ENCODE measurements at regions not wholly inside any gene's neighbourhood (a gene's known extent, or its start where the extent isn't known, plus 50 kb on each side); places are given as distances from the start of the nearest gene placed in this dataset.

DNA sequence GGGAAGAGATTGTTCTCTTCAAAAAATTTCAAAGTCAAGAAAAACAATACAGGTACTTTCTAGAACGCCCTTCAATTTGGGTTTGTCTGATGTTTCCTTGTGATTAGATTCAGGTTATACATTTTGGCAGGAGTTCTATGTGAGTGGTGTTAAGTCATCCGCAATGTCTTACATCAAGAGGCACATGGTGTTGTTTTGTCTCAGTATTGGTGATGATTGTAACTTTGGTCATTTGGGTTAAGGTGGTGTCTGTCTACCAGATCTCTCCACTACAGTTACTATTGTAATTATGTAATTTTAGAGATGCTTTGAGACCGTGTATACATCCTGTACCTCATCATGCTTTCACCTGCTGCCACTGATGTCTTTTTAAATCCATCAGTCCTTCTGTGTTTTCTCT, 60.3 kb downstream of the TET3 start:
- Histone ChIP-seq H3K4me2 (ENCODE audit: low read length) (no peak overlapping the region), H3K9me3 (ENCODE audit: insufficient read depth, low read length) (no peaks in the 10 kb centered on the region), H3K36me3 (replicated peaks; ENCODE audit: low read depth, low read length) (peaks cover 35% of the 10 kb centered on the region), H3K27me3 (ENCODE audit: low read depth, low read length) (no peaks in the 10 kb centered on the region), H3K79me2 (ENCODE audit: low read length) (peaks cover 100% of the 10 kb centered on the region), H3K27ac (ENCODE audit: low read length) (no peak overlapping the region), H4K20me1 (ENCODE audit: insufficient read depth, low read length) (peaks cover 100% of the 10 kb centered on the region), H3K4me3 (ENCODE audit: low read length) (no peak overlapping the region), H3K4me1 (ENCODE audit: low read length) (peaks cover 22% of the 10 kb centered on the region), H3K9ac (ENCODE audit: low read length) (no peak overlapping the region), H2AFZ (ENCODE audit: low read depth, low read length) (no peak overlapping the region)
- no peak for TF ChIP-seq EZH2phosphoT487 (IDR thresholded peaks at IDR 0.05; ENCODE audit: low read depth)
- TF ChIP-seq, protein P1, sequence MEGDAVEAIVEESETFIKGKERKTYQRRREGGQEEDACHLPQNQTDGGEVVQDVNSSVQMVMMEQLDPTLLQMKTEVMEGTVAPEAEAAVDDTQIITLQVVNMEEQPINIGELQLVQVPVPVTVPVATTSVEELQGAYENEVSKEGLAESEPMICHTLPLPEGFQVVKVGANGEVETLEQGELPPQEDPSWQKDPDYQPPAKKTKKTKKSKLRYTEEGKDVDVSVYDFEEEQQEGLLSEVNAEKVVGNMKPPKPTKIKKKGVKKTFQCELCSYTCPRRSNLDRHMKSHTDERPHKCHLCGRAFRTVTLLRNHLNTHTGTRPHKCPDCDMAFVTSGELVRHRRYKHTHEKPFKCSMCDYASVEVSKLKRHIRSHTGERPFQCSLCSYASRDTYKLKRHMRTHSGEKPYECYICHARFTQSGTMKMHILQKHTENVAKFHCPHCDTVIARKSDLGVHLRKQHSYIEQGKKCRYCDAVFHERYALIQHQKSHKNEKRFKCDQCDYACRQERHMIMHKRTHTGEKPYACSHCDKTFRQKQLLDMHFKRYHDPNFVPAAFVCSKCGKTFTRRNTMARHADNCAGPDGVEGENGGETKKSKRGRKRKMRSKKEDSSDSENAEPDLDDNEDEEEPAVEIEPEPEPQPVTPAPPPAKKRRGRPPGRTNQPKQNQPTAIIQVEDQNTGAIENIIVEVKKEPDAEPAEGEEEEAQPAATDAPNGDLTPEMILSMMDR (IDR thresholded peaks at IDR 0.05; ENCODE audit: low read depth, low read length), result no peak

GRCh38 chr2:74045454-74045853, 60.7 kb downstream of the TET3 start:
- H3K4me2 ChIP-seq (ENCODE audit: low read length), result no peak overlapping the region
- no peak for TF ChIP-seq EZH2phosphoT487 (IDR thresholded peaks at IDR 0.05; ENCODE audit: low read depth)
- TF ChIP-seq, protein P1 (IDR thresholded peaks at IDR 0.05; ENCODE audit: low read depth, low read length), result no peak
- peaks cover 100% of the 10 kb centered on the region for H3K79me2 ChIP-seq (ENCODE audit: low read length)
- no peak overlapping the region for H3K4me3 ChIP-seq (ENCODE audit: low read length)
- no peaks in the 10 kb centered on the region for H3K27me3 ChIP-seq (ENCODE audit: low read depth, low read length)
- H3K9ac ChIP-seq (ENCODE audit: low read length), result no peak overlapping the region
- peaks cover 100% of the 10 kb centered on the region for H4K20me1 ChIP-seq (ENCODE audit: insufficient read depth, low read length)
- H3K36me3 ChIP-seq (replicated peaks; ENCODE audit: low read depth, low read length), result peaks cover 30% of the 10 kb centered on the region
- no peak overlapping the region for H2AFZ ChIP-seq (ENCODE audit: low read depth, low read length)
- peaks cover 18% of the 10 kb centered on the region for H3K4me1 ChIP-seq (ENCODE audit: low read length)
- no peak overlapping the region for H3K27ac ChIP-seq (ENCODE audit: low read length)
- no peaks in the 10 kb centered on the region for H3K9me3 ChIP-seq (ENCODE audit: insufficient read depth, low read length)

- H3K4me1 ChIP-seq (ENCODE audit: low read length), result peaks cover 8% of the 10 kb centered on the region
These were observed 61.7 kb downstream of the TET3 start for GRCh38 chr2:74046441-74046840.

DNA sequence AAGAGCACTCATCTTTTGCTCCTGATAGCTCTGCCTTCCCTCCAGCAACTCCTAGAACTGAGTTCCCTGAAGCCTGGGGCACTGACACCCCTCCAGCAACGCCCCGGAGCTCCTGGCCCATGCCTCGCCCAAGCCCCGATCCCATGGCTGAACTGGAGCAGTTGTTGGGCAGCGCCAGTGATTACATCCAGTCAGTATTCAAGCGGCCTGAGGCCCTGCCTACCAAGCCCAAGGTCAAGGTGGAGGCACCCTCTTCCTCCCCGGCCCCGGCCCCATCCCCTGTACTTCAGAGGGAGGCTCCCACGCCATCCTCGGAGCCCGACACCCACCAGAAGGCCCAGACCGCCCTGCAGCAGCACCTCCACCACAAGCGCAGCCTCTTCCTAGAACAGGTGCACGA, 62.4 kb downstream of the TET3 start:
- H3K4me3 ChIP-seq (ENCODE audit: low read length), result no peak overlapping the region
- H4K20me1 ChIP-seq (ENCODE audit: insufficient read depth, low read length), result peaks cover 100% of the 10 kb centered on the region
- H2AFZ ChIP-seq (ENCODE audit: low read depth, low read length), result no peak overlapping the region
- no peaks in the 10 kb centered on the region for H3K9me3 ChIP-seq (ENCODE audit: insufficient read depth, low read length)
- peaks cover 100% of the 10 kb centered on the region for H3K79me2 ChIP-seq (ENCODE audit: low read length)
- H3K27ac ChIP-seq (ENCODE audit: low read length), result no peak overlapping the region
- H3K27me3 ChIP-seq (ENCODE audit: low read depth, low read length), result no peaks in the 10 kb centered on the region
- peaks cover 30% of the 10 kb centered on the region for H3K36me3 ChIP-seq (replicated peaks; ENCODE audit: low read depth, low read length)
- H3K9ac ChIP-seq (ENCODE audit: low read length), result no peak overlapping the region
- no peak overlapping the region for H3K4me2 ChIP-seq (ENCODE audit: low read length)
- no peak for TF ChIP-seq EZH2phosphoT487 (IDR thresholded peaks at IDR 0.05; ENCODE audit: low read depth)
- TF ChIP-seq, protein P1 (IDR thresholded peaks at IDR 0.05; ENCODE audit: low read depth, low read length), result no peak
- H3K4me1 ChIP-seq (ENCODE audit: low read length), result 0 out of 2 replicates have a peak, but pooled peaks cover 2% of the 10 kb centered on the region

More at GRCh38 chr2:74046441-74046840, 61.7 kb downstream of the TET3 start:
- Histone ChIP-seq H3K4me3 (ENCODE audit: low read length) (no peak overlapping the region), H3K27ac (ENCODE audit: low read length) (no peak overlapping the region), H3K36me3 (replicated peaks; ENCODE audit: low read depth, low read length) (peaks cover 30% of the 10 kb centered on the region), H3K4me2 (ENCODE audit: low read length) (no peak overlapping the region), H3K9me3 (ENCODE audit: insufficient read depth, low read length) (no peaks in the 10 kb centered on the region), H3K27me3 (ENCODE audit: low read depth, low read length) (no peaks in the 10 kb centered on the region), H3K79me2 (ENCODE audit: low read length) (peaks cover 100% of the 10 kb centered on the region), H2AFZ (ENCODE audit: low read depth, low read length) (no peak overlapping the region), H4K20me1 (ENCODE audit: insufficient read depth, low read length) (peaks cover 100% of the 10 kb centered on the region), H3K9ac (ENCODE audit: low read length) (no peak overlapping the region)
- TF ChIP-seq, protein P1 (IDR thresholded peaks at IDR 0.05; ENCODE audit: low read depth, low read length), result no peak
- no peak for TF ChIP-seq EZH2phosphoT487 (IDR thresholded peaks at IDR 0.05; ENCODE audit: low read depth)
